CD14-positive monocyte (primary cell): ENCODE measurements at regions not wholly inside any gene's neighbourhood (a gene's known extent, or its start where the extent isn't known, plus 50 kb on each side); places are given as distances from the start of the nearest gene placed in this dataset.
"Not testable (repeated sequence)": the region's sequence is repeated elsewhere in the genome, so short reads cannot be mapped to it uniquely, and the experiment has no call there.

Experiments
- DNase-seq, 3 donors: peaks; one replicate each; pipeline ENCODE4 v3.0.0-alpha.2; 2011 to 2022
- H2AFZ ChIP-seq: 2 replicates; pipeline ENCODE4 v1.6.0; 2012; ENCODE audit warnings: mild to moderate bottlenecking, low read depth, low read length, inconsistent platforms; ENCODE audit not compliant: insufficient read depth, poor library complexity, severe bottlenecking
- H3K27ac ChIP-seq, 2 donors: 1 replicate in 1 of 2; 2 replicates in 1 of 2; pipeline ENCODE4 v1.5.1; 2012 to 2013; ENCODE audit warnings: low read length in 2 of 2, control low read depth in 1 of 2, inconsistent platforms in 1 of 2, low read depth in 1 of 2, mild to moderate bottlenecking in 1 of 2
- H3K27me3 ChIP-seq, 2 donors: one replicate each; pipeline versions ENCODE4 v1.6.0 to v1.6.1; 2011 to 2013; ENCODE audit warnings: low read length in 2 of 2; ENCODE audit not compliant: control insufficient read depth in 2 of 2, insufficient read depth in 2 of 2
- H3K36me3 ChIP-seq, 2 donors: replicated peaks in 1 of 2; 1 replicate in 1 of 2; 2 replicates in 1 of 2; pipeline versions ENCODE4 v1.5.1 to v1.6.1; 2012 to 2013; ENCODE audit warnings: low read length in 2 of 2, control low read depth in 1 of 2, inconsistent platforms in 1 of 2, mild to moderate bottlenecking in 1 of 2; ENCODE audit not compliant: insufficient read depth in 2 of 2, control insufficient read depth in 1 of 2
- H3K4me1 ChIP-seq, 2 donors: 1 replicate in 1 of 2; 2 replicates in 1 of 2; pipeline versions ENCODE4 v1.5.1 to v1.6.1; 2012 to 2013; ENCODE audit warnings: low read length in 2 of 2, control low read depth in 1 of 2, inconsistent platforms in 1 of 2, mild to moderate bottlenecking in 1 of 2, moderate library complexity in 1 of 2; ENCODE audit not compliant: insufficient read depth in 2 of 2, control insufficient read depth in 1 of 2
- H3K4me2 ChIP-seq: replicated peaks from 2 replicates; pipeline ENCODE3; 2012; ENCODE audit warnings: low read length, moderate library complexity, mild to moderate bottlenecking; ENCODE audit not compliant: poor library complexity, severe bottlenecking; ENCODE audit errors: extremely low read depth
- H3K4me3 ChIP-seq, 3 experiments: fragments of 200-600 bp in 1 of 3; sonication (generic) in 1 of 3; replicated peaks in 1 of 3; 1 replicate in 2 of 3; 2 replicates in 1 of 3; pipeline ENCODE4 v1.5.1; 2011 to 2013; ENCODE audit warnings: low read length in 3 of 3, mild to moderate bottlenecking in 3 of 3, control low read depth in 2 of 3, low read depth in 2 of 3, inconsistent platforms in 1 of 3, moderate library complexity in 1 of 3
- H3K79me2 ChIP-seq: 2 replicates; pipeline ENCODE4 v1.6.0; 2012; ENCODE audit warnings: mild to moderate bottlenecking, control low read depth, inconsistent platforms, low read length, moderate library complexity; ENCODE audit not compliant: insufficient read depth
- H3K9ac ChIP-seq: 2 replicates; pipeline ENCODE4 v1.6.0; 2017; ENCODE audit warnings: low read length, mild to moderate bottlenecking; ENCODE audit not compliant: insufficient read depth, poor library complexity, severe bottlenecking
- H3K9me3 ChIP-seq, 2 donors: replicated peaks in 1 of 2; 1 replicate in 1 of 2; 2 replicates in 1 of 2; pipeline versions ENCODE4 v1.5.1 to v1.6.1; 2012 to 2013; ENCODE audit warnings: low read length in 2 of 2, control low read depth in 1 of 2; ENCODE audit not compliant: control insufficient read depth in 1 of 2, insufficient read depth in 1 of 2
- H4K20me1 ChIP-seq: 2 replicates; pipeline ENCODE4 v1.6.0; 2012; ENCODE audit warnings: mild to moderate bottlenecking, low read length, control low read depth, moderate library complexity; ENCODE audit not compliant: insufficient read depth
- H3K27ac Mint-ChIP-seq, 7 donors: one replicate each; pipeline ENCODE4 v1.8.0; 2020; ENCODE audit warnings: mild to moderate bottlenecking in 7 of 7, mixed read lengths in 7 of 7, moderate library complexity in 6 of 7, inconsistent platforms in 2 of 7
- H3K27me3 Mint-ChIP-seq, 3 donors: one replicate each; pipeline ENCODE4 v1.8.0; 2021 to 2022; ENCODE audit warnings: low read depth in 3 of 3, mild to moderate bottlenecking in 3 of 3, mixed read lengths in 3 of 3, moderate library complexity in 3 of 3, inconsistent platforms in 1 of 3
- H3K36me3 Mint-ChIP-seq, 2 donors: one replicate each; pipeline ENCODE4 v1.8.0; 2020; ENCODE audit warnings: mixed read lengths in 2 of 2, inconsistent platforms in 1 of 2, mild to moderate bottlenecking in 1 of 2
- H3K4me1 Mint-ChIP-seq: one replicate; pipeline ENCODE4 v1.8.0; 2020; ENCODE audit warnings: mild to moderate bottlenecking, mixed read lengths
- H3K4me3 Mint-ChIP-seq, 2 donors: one replicate each; pipeline ENCODE4 v1.8.0; 2020; ENCODE audit warnings: mild to moderate bottlenecking in 2 of 2, mixed read lengths in 2 of 2, moderate library complexity in 1 of 2
- H3K9me3 Mint-ChIP-seq, 7 donors: one replicate each; pipeline ENCODE4 v1.8.0; 2020 to 2022; ENCODE audit warnings: mixed read lengths in 7 of 7, mild to moderate bottlenecking in 6 of 7, moderate library complexity in 6 of 7, inconsistent platforms in 2 of 7
- WGBS: methylation state at CpG from one replicate; pipeline ENCODE4 v1.1.5; 2013; ENCODE audit warnings: missing lambda C conversion rate; ENCODE audit not compliant: insufficient coverage; 5-methylcytosine and 5-hydroxymethylcytosine counted together
- intact Hi-C, 2 donors: fragments of 100-400 bp; cut with micrococcal nuclease; formaldehyde crosslinking; loops; one replicate each; pipeline versions ENCODE4 v1.15.0 to v1.15.1; 2023
- TF ChIP-seq, protein P1 (sequence below): fragments of 200-600 bp; IDR thresholded peaks from one replicate; pipeline ENCODE4 v1.8.0; 2022; ENCODE audit warnings: antibody characterized with exemption, mild to moderate bottlenecking

DNA sequence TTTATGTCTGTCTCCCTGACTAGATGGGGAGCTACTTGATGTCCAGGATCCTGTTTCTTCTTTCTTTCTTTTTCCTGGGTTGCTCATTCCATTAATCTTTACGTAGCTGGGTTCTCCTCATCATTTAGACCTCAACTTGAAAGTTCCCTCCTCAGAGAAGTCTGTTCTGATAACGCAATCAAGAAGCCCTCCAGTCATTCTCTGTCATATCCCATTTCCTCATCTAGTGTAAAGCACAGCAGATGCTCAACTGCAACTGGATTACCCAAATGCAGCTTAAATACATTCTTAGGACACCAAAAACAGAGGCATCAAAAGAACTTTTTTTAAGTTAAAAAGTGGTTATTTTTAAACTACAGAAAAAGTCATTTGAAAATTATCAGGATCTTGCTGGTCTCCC, 51.7 kb upstream of the ST3GAL6 start:
- no peak for DNase-seq
- H3K4me1 Mint-ChIP-seq, result peaks cover 17% of the 10 kb centered on the region

DNA sequence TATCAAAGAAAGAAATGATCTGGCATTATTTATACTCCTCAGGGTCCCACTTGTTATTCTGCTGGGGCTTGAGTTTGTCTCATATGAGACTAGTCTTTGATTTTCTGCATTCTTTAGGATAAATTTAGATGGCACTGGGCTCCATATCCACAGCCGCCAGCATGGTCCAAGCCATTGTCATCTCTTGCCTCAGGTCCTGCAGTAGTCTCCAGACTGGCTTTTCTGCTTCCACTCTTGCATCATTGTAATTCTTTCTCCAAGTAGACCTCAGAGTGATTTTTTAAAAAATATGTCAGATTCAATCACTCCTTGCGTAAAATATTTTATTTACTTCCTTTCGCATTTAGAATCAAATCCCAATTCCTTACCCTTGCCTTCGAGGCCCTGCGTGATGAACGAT, 50.4 kb upstream of the ST3GAL6 start:
- peaks cover 17% of the 10 kb centered on the region for H3K4me1 Mint-ChIP-seq
- Histone ChIP-seq H3K9me3 (no peaks in the 10 kb centered on the region), H3K27ac (no peak overlapping the region), H2AFZ (no peak overlapping the region), H3K4me1 (peaks cover 6 to 7% of the 10 kb centered on the region in 2 donors), H3K4me2 (no peak overlapping the region), H3K27me3 (no peaks in the 10 kb centered on the region), H4K20me1 (no peaks in the 10 kb centered on the region), H3K4me3 (no peak overlapping the region), H3K9ac (no peak overlapping the region), H3K79me2 (no peaks in the 10 kb centered on the region), H3K36me3 (no peaks in the 10 kb centered on the region)
- H3K27ac Mint-ChIP-seq, result peak overlapping the region in 1 of 7 donors; percentile 31
- no peak for DNase-seq
- peaks cover 0 to 2% (median 0%) of the 10 kb centered on the region in 7 donors for H3K9me3 Mint-ChIP-seq
- 96% methylated on average over 5 of the region's 6 CpGs for WGBS
- H3K27me3 Mint-ChIP-seq, result peaks cover 0 to 4% (median 2%) of the 10 kb centered on the region in 3 donors
- no peak overlapping the region for H3K4me3 Mint-ChIP-seq
- TF ChIP-seq, protein P1, sequence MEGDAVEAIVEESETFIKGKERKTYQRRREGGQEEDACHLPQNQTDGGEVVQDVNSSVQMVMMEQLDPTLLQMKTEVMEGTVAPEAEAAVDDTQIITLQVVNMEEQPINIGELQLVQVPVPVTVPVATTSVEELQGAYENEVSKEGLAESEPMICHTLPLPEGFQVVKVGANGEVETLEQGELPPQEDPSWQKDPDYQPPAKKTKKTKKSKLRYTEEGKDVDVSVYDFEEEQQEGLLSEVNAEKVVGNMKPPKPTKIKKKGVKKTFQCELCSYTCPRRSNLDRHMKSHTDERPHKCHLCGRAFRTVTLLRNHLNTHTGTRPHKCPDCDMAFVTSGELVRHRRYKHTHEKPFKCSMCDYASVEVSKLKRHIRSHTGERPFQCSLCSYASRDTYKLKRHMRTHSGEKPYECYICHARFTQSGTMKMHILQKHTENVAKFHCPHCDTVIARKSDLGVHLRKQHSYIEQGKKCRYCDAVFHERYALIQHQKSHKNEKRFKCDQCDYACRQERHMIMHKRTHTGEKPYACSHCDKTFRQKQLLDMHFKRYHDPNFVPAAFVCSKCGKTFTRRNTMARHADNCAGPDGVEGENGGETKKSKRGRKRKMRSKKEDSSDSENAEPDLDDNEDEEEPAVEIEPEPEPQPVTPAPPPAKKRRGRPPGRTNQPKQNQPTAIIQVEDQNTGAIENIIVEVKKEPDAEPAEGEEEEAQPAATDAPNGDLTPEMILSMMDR, result no peak
- no peaks in the 10 kb centered on the region for H3K36me3 Mint-ChIP-seq
- intact Hi-C loops, result no loop called here

More for the DNA sequence above, 51.7 kb upstream of the ST3GAL6 start:
- Histone ChIP-seq H3K4me2 (no peak overlapping the region), H3K27ac (no peak overlapping the region), H3K4me1 (peaks cover 6 to 7% of the 10 kb centered on the region in 2 donors), H3K9me3 (no peaks in the 10 kb centered on the region), H3K4me3 (no peak overlapping the region), H3K79me2 (no peaks in the 10 kb centered on the region), H3K9ac (no peak overlapping the region), H2AFZ (no peak overlapping the region), H3K27me3 (no peaks in the 10 kb centered on the region), H4K20me1 (no peaks in the 10 kb centered on the region), H3K36me3 (no peaks in the 10 kb centered on the region)
- Mint-ChIP-seq H3K4me3 (no peak overlapping the region), H3K36me3 (no peaks in the 10 kb centered on the region), H3K27ac (no peak overlapping the region), H3K9me3 (no peaks in the 10 kb centered on the region), H3K27me3 (peaks cover 0 to 2% (median 1%) of the 10 kb centered on the region in 3 donors)
- WGBS, result 19% methylated on average over 2 of the region's 2 CpGs
- intact Hi-C loops, result no loop called here
- TF ChIP-seq, protein P1, result no peak

DNA sequence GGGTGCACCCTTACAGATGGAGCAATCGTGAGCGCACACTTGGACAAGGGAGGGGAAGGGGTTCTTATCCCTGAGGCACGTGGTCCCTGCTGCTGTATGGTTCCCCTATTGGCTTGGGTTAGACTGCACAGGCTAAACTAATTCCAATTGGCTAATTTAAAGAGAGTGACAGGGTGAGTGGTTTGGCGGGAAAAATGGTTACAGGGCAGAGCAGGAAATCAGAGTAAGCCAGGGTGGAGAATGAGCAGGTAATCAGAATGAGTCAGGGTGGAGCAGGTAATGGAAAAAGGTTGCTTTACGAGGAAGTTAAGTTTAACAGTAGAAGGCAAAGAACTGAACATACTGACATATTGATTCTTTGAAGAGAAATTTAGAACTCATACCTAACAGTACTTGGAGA, 49.8 kb upstream of the ST3GAL6 start:
- Mint-ChIP-seq H3K4me1 (peaks cover 18% of the 10 kb centered on the region), H3K27ac (peak overlapping the region in 1 of 7 donors; percentile 6)
- H3K4me2 ChIP-seq, H4K20me1 ChIP-seq, H3K27ac ChIP-seq, H3K4me3 ChIP-seq, H3K36me3 Mint-ChIP-seq, H3K36me3 ChIP-seq, H3K9me3 Mint-ChIP-seq, H3K9me3 ChIP-seq, H3K27me3 ChIP-seq, H2AFZ ChIP-seq, intact Hi-C loops, H3K4me3 Mint-ChIP-seq, H3K9ac ChIP-seq, H3K79me2 ChIP-seq, H3K4me1 ChIP-seq, DNase-seq, H3K27me3 Mint-ChIP-seq: not testable (repeated sequence)
- 100% methylated on average over 4 of the region's 5 CpGs for WGBS
